ENCODE measurements at regions not wholly inside any gene's neighbourhood (a gene's known extent, or its start where the extent isn't known, plus 50 kb on each side); places are given as distances from the start of the nearest gene placed in this dataset.
A peak's percentile ranks its signal among the peaks of the same experiment; 100 is the strongest.

- H3K27ac Mint-ChIP-seq: no peak overlapping the region
- peaks cover 5% of the 10 kb centered on the region for H3K4me1 Mint-ChIP-seq
- TF ChIP-seq CTCF (IDR thresholded peaks at IDR 0.05; ENCODE audit: unreplicated experiment): no peak
- H3K4me3 Mint-ChIP-seq: no peak overlapping the region
- DNase-seq (ENCODE audit: low spot score in 2 of 2, unreplicated experiment in 2 of 2): no peak
- H3K9me3 Mint-ChIP-seq: no peaks in the 10 kb centered on the region
- peaks cover 8% of the 10 kb centered on the region for H3K27me3 Mint-ChIP-seq (ENCODE audit: low read depth)
- H3K36me3 Mint-ChIP-seq: no peaks in the 10 kb centered on the region
These were observed 137.6 kb upstream of the COL5A1 start for GRCh38 chr9:134504106-134504385.

DNA sequence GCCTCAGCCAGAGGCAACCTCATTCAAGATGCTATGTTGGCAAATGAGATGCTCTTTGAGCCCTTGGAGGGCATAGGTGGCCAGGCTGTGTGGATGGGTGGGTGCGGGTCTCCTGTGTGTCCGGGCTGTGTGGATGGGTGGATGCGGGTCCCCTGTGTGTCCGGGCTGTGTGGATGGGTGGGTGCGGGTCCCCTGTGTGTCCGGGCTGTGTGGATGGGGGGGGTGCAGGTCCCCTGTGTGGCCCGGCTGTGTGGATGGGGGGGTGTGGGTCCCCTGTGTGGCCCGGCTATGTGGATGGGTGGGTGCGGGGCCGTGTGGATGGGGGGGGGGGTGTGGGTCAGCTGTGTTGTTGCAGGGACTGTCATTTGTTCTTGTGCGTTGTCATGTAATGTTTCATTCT is 136.6 kb upstream of the COL5A1 start:
- H3K4me1 Mint-ChIP-seq: peaks cover 5% of the 10 kb centered on the region

GRCh38 chr9:134509281-134509680 is 132.3 kb upstream of the COL5A1 start:
- H3K27me3 Mint-ChIP-seq (ENCODE audit: low read depth): peaks cover 8% of the 10 kb centered on the region

More for the DNA sequence above, 136.6 kb upstream of the COL5A1 start:
- no peak for DNase-seq (ENCODE audit: low spot score in 2 of 2, unreplicated experiment in 2 of 2)
- no peaks in the 10 kb centered on the region for H3K9me3 Mint-ChIP-seq
- H3K27me3 Mint-ChIP-seq (ENCODE audit: low read depth): peaks cover 8% of the 10 kb centered on the region
- H3K36me3 Mint-ChIP-seq: no peaks in the 10 kb centered on the region
- H3K4me3 Mint-ChIP-seq: no peak overlapping the region
- no peak for TF ChIP-seq CTCF (IDR thresholded peaks at IDR 0.05; ENCODE audit: unreplicated experiment)
- no peak overlapping the region for H3K27ac Mint-ChIP-seq

GRCh38 chr9:134509817-134510216 is 131.8 kb upstream of the COL5A1 start:
- peaks cover 8% of the 10 kb centered on the region for H3K27me3 Mint-ChIP-seq (ENCODE audit: low read depth)
- peaks cover under 1% of the 10 kb centered on the region for H3K4me1 Mint-ChIP-seq
- no peak overlapping the region for H3K4me3 Mint-ChIP-seq
- no peak for DNase-seq (ENCODE audit: low spot score in 2 of 2, unreplicated experiment in 2 of 2)
- H3K9me3 Mint-ChIP-seq: peaks cover 15% of the 10 kb centered on the region
- peak overlapping the region; percentile 4 for H3K27ac Mint-ChIP-seq
- no peak for TF ChIP-seq CTCF (IDR thresholded peaks at IDR 0.05; ENCODE audit: unreplicated experiment)
- H3K36me3 Mint-ChIP-seq: peaks cover 3% of the 10 kb centered on the region

More at GRCh38 chr9:134509281-134509680, 132.3 kb upstream of the COL5A1 start:
- peaks cover 11% of the 10 kb centered on the region for H3K9me3 Mint-ChIP-seq
- H3K27ac Mint-ChIP-seq: no peak overlapping the region
- DNase-seq (ENCODE audit: low spot score in 2 of 2, unreplicated experiment in 2 of 2): no peak
- H3K4me1 Mint-ChIP-seq: no peaks in the 10 kb centered on the region
- TF ChIP-seq CTCF (IDR thresholded peaks at IDR 0.05; ENCODE audit: unreplicated experiment): no peak
- H3K36me3 Mint-ChIP-seq: peaks cover 3% of the 10 kb centered on the region
- H3K4me3 Mint-ChIP-seq: no peak overlapping the region

GRCh38 chr9:134514503-134514902 is 127.1 kb upstream of the COL5A1 start:
- no peak overlapping the region for H3K4me3 Mint-ChIP-seq
- H3K27ac Mint-ChIP-seq: no peak overlapping the region
- peaks cover 15% of the 10 kb centered on the region for H3K9me3 Mint-ChIP-seq
- no peaks in the 10 kb centered on the region for H3K27me3 Mint-ChIP-seq (ENCODE audit: low read depth)
- DNase-seq (ENCODE audit: low spot score in 2 of 2, unreplicated experiment in 2 of 2): no peak
- H3K4me1 Mint-ChIP-seq: peaks cover 7% of the 10 kb centered on the region
- TF ChIP-seq CTCF (IDR thresholded peaks at IDR 0.05; ENCODE audit: unreplicated experiment): no peak
- H3K36me3 Mint-ChIP-seq: peaks cover 3% of the 10 kb centered on the region

All from mesothelial cell of epicardium (in vitro differentiated cells).